ENCODE measurements at regions not wholly inside any gene's neighbourhood (a gene's known extent, or its start where the extent isn't known, plus 50 kb on each side); places are given as distances from the start of the nearest gene placed in this dataset.

GRCh38 chr3:82423268-82424030 is 662.0 kb upstream of the GBE1 start:
- TF ChIP-seq, protein P1, sequence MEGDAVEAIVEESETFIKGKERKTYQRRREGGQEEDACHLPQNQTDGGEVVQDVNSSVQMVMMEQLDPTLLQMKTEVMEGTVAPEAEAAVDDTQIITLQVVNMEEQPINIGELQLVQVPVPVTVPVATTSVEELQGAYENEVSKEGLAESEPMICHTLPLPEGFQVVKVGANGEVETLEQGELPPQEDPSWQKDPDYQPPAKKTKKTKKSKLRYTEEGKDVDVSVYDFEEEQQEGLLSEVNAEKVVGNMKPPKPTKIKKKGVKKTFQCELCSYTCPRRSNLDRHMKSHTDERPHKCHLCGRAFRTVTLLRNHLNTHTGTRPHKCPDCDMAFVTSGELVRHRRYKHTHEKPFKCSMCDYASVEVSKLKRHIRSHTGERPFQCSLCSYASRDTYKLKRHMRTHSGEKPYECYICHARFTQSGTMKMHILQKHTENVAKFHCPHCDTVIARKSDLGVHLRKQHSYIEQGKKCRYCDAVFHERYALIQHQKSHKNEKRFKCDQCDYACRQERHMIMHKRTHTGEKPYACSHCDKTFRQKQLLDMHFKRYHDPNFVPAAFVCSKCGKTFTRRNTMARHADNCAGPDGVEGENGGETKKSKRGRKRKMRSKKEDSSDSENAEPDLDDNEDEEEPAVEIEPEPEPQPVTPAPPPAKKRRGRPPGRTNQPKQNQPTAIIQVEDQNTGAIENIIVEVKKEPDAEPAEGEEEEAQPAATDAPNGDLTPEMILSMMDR (IDR thresholded peaks at IDR 0.05) = no peak
- TF ChIP-seq NPAS2 (CRISPR knock-in tag; IDR thresholded peaks at IDR 0.05; ENCODE audit: borderline replicate concordance) = no peak
- TF ChIP-seq POLR2A (IDR thresholded peaks at IDR 0.05; ENCODE audit: low read length) = no peak
- no peak for TF ChIP-seq HOXA7 (CRISPR knock-in tag; IDR thresholded peaks at IDR 0.05)
- no peak for TF ChIP-seq CHD2 (IDR thresholded peaks at IDR 0.05; ENCODE audit: low read length, partially characterized antibody)
- TF ChIP-seq TP53 (CRISPR knock-in tag; IDR thresholded peaks at IDR 0.05) = no peak
- TF ChIP-seq RAD21 (conservative IDR thresholded peaks at IDR 0.05 in 1 of 2, IDR thresholded peaks at IDR 0.05 in 1 of 2) = no peak
- no peak for TF ChIP-seq MAX (IDR thresholded peaks at IDR 0.05)
- TF ChIP-seq POLR2AphosphoS2 (conservative IDR thresholded peaks at IDR 0.05; ENCODE audit: low read length) = no peak
- TF ChIP-seq SMC3 (IDR thresholded peaks at IDR 0.05) = no peak
- no peak for TF ChIP-seq HDAC2 (IDR thresholded peaks at IDR 0.05)
- no peak for TF ChIP-seq EP300 (IDR thresholded peaks at IDR 0.05)
- no peak for TF ChIP-seq BCL3 (IDR thresholded peaks at IDR 0.05)
- TF ChIP-seq RCOR1 (IDR thresholded peaks at IDR 0.05; ENCODE audit: low read depth, low read length) = no peak
